Esophagus muscularis mucosa (tissue), 4 donors: ENCODE measurements at regions not wholly inside any gene's neighbourhood (a gene's known extent, or its start where the extent isn't known, plus 50 kb on each side); places are given as distances from the start of the nearest gene placed in this dataset.
"Not testable (repeated sequence)": the region's sequence is repeated elsewhere in the genome, so short reads cannot be mapped to it uniquely, and the experiment has no call there.

Experiments
- CTCF ChIP-seq, 3 experiments: fragments of 200-600 bp in 2 of 3; fragments of 450-650 bp in 1 of 3; sonication (generic) in 2 of 3; IDR thresholded peaks; one replicate each; pipeline ENCODE4 v1.5.1; 2017 to 2019; ENCODE audit warnings: antibody characterized with exemption in 3 of 3, mild to moderate bottlenecking in 2 of 3, moderate library complexity in 1 of 3
- EP300 ChIP-seq: sonication (generic); formaldehyde crosslinking; IDR thresholded peaks from one replicate; pipeline ENCODE4 v1.6.1; 2017; ENCODE audit warnings: antibody characterized with exemption
- POLR2A ChIP-seq: fragments of 450-650 bp; IDR thresholded peaks from one replicate; pipeline ENCODE4 v1.6.1; 2017; ENCODE audit warnings: antibody characterized with exemption, moderate library complexity, mild to moderate bottlenecking, low read depth
- POLR2AphosphoS5 ChIP-seq, 2 donors: sonication (generic); formaldehyde crosslinking; IDR thresholded peaks; one replicate each; pipeline ENCODE4 v1.6.1; 2017; ENCODE audit warnings: antibody characterized with exemption in 2 of 2

GRCh38 chr5:135151660-135152059, 117.6 kb upstream of the PITX1 start:
- not testable (repeated sequence) for TF ChIP-seq CTCF (IDR thresholded peaks at IDR 0.05); POLR2AphosphoS5 (IDR thresholded peaks at IDR 0.05); POLR2A; EP300
